ENCODE measurements at regions not wholly inside any gene's neighbourhood (a gene's known extent, or its start where the extent isn't known, plus 50 kb on each side); places are given as distances from the start of the nearest gene placed in this dataset.

- Mint-ChIP-seq H3K4me1 (no peaks in the 10 kb centered on the region), H3K9me3 (peaks cover 0 to 6% (median 0%) of the 10 kb centered on the region in 3 donors), H3K36me3 (no peaks in the 10 kb centered on the region), H3K27ac (no peak overlapping the region), H3K4me3 (no peak overlapping the region), H3K27me3 (peaks cover 5 to 18% of the 10 kb centered on the region in 2 donors)
- Histone ChIP-seq H3K4me1 (ENCODE audit: control insufficient read depth in 1 of 2, extremely low read depth in 1 of 2, insufficient read depth in 2 of 2, low read length in 2 of 2) (no peaks in the 10 kb centered on the region), H3K27ac (ENCODE audit: low read length) (no peak overlapping the region), H3K27me3 (replicated peaks in 1 of 2; ENCODE audit: control insufficient read depth in 2 of 2, extremely low read depth in 1 of 2, insufficient read depth in 2 of 2, low read length in 1 of 2) (no peaks in the 10 kb centered on the region), H3K4me3 (ENCODE audit: control insufficient read depth in 1 of 2, extremely low read depth in 1 of 2, low read length in 1 of 2) (no peak overlapping the region), H3K36me3 (ENCODE audit: control insufficient read depth in 2 of 2, extremely low read depth in 1 of 2, insufficient read depth in 1 of 2, low read length in 1 of 2) (no peaks in the 10 kb centered on the region), H3K9me3 (no peaks in the 10 kb centered on the region)
- no CpG with 5 or more reads among the region's 1 CpG for WGBS (ENCODE audit: insufficient coverage)
- POLR2A ChIA-PET, result no interaction called here
- DNase-seq, result no peak
- ATAC-seq (replicated peaks in 1 of 4), result no peak
- CTCF ChIA-PET, result no interaction called here
Measured at GRCh38 chr9:1591310-1591709, 423.8 kb upstream of the SMARCA2 start.

GRCh38 chr9:1598270-1598669, 416.9 kb upstream of the SMARCA2 start:
- DNase-seq (no peak), ATAC-seq (replicated peaks in 1 of 4) (no peak)
- Histone ChIP-seq H3K9me3 (no peaks in the 10 kb centered on the region), H3K4me3 (ENCODE audit: control insufficient read depth in 1 of 2, extremely low read depth in 1 of 2, low read length in 1 of 2) (no peak overlapping the region), H3K4me1 (ENCODE audit: control insufficient read depth in 1 of 2, extremely low read depth in 1 of 2, insufficient read depth in 2 of 2, low read length in 2 of 2) (no peaks in the 10 kb centered on the region), H3K36me3 (ENCODE audit: control insufficient read depth in 2 of 2, extremely low read depth in 1 of 2, insufficient read depth in 1 of 2, low read length in 1 of 2) (no peaks in the 10 kb centered on the region), H3K27ac (ENCODE audit: low read length) (no peak overlapping the region), H3K27me3 (replicated peaks in 1 of 2; ENCODE audit: control insufficient read depth in 2 of 2, extremely low read depth in 1 of 2, insufficient read depth in 2 of 2, low read length in 1 of 2) (no peaks in the 10 kb centered on the region)
- H3K4me3 Mint-ChIP-seq, result no peak overlapping the region
- no peaks in the 10 kb centered on the region for H3K36me3 Mint-ChIP-seq
- CTCF ChIA-PET, result no interaction called here
- no peak overlapping the region for H3K27ac Mint-ChIP-seq
- 89% methylated on average over 2 of the region's 2 CpGs for WGBS (ENCODE audit: insufficient coverage)
- POLR2A ChIA-PET, result no interaction called here
- H3K27me3 Mint-ChIP-seq, result peaks cover 0 to 3% of the 10 kb centered on the region in 2 donors
- no peaks in the 10 kb centered on the region for H3K9me3 Mint-ChIP-seq
- H3K4me1 Mint-ChIP-seq, result no peaks in the 10 kb centered on the region

GRCh38 chr9:1599961-1600360, 415.2 kb upstream of the SMARCA2 start:
- Mint-ChIP-seq H3K9me3 (no peaks in the 10 kb centered on the region), H3K27ac (no peak overlapping the region)

GRCh38 chr9:1604942-1605560, 410.1 kb upstream of the SMARCA2 start:
- ChIA-PET CTCF (no interaction called here), POLR2A (no interaction called here)
- WGBS (ENCODE audit: insufficient coverage), result 69% methylated on average over 3 of the region's 5 CpGs
- Histone ChIP-seq H3K27ac (ENCODE audit: low read length) (no peak overlapping the region), H3K4me1 (ENCODE audit: control insufficient read depth in 1 of 2, extremely low read depth in 1 of 2, insufficient read depth in 2 of 2, low read length in 2 of 2) (no peaks in the 10 kb centered on the region), H3K36me3 (ENCODE audit: control insufficient read depth in 2 of 2, extremely low read depth in 1 of 2, insufficient read depth in 1 of 2, low read length in 1 of 2) (no peaks in the 10 kb centered on the region), H3K27me3 (replicated peaks in 1 of 2; ENCODE audit: control insufficient read depth in 2 of 2, extremely low read depth in 1 of 2, insufficient read depth in 2 of 2, low read length in 1 of 2) (no peaks in the 10 kb centered on the region), H3K4me3 (ENCODE audit: control insufficient read depth in 1 of 2, extremely low read depth in 1 of 2, low read length in 1 of 2) (no peak overlapping the region), H3K9me3 (no peaks in the 10 kb centered on the region)
- DNase-seq (no peak), ATAC-seq (replicated peaks in 1 of 4) (no peak)
- no peaks in the 10 kb centered on the region for H3K4me1 Mint-ChIP-seq
- no peak overlapping the region for H3K27ac Mint-ChIP-seq
- no peaks in the 10 kb centered on the region for H3K9me3 Mint-ChIP-seq
- H3K4me3 Mint-ChIP-seq, result no peak overlapping the region
- peaks cover 5 to 8% of the 10 kb centered on the region in 2 donors for H3K27me3 Mint-ChIP-seq
- H3K36me3 Mint-ChIP-seq, result no peaks in the 10 kb centered on the region

More at GRCh38 chr9:1599961-1600360, 415.2 kb upstream of the SMARCA2 start:
- Histone ChIP-seq H3K4me1 (ENCODE audit: control insufficient read depth in 1 of 2, extremely low read depth in 1 of 2, insufficient read depth in 2 of 2, low read length in 2 of 2) (no peaks in the 10 kb centered on the region), H3K9me3 (no peaks in the 10 kb centered on the region), H3K27ac (ENCODE audit: low read length) (no peak overlapping the region), H3K36me3 (ENCODE audit: control insufficient read depth in 2 of 2, extremely low read depth in 1 of 2, insufficient read depth in 1 of 2, low read length in 1 of 2) (no peaks in the 10 kb centered on the region), H3K27me3 (replicated peaks in 1 of 2; ENCODE audit: control insufficient read depth in 2 of 2, extremely low read depth in 1 of 2, insufficient read depth in 2 of 2, low read length in 1 of 2) (no peaks in the 10 kb centered on the region), H3K4me3 (ENCODE audit: control insufficient read depth in 1 of 2, extremely low read depth in 1 of 2, low read length in 1 of 2) (no peak overlapping the region)
- no CpG with 5 or more reads among the region's 2 CpGs for WGBS (ENCODE audit: insufficient coverage)
- no peaks in the 10 kb centered on the region for H3K4me1 Mint-ChIP-seq
- CTCF ChIA-PET, result no interaction called here
- no peak for DNase-seq
- POLR2A ChIA-PET, result no interaction called here
- no peak overlapping the region for H3K4me3 Mint-ChIP-seq
- no peaks in the 10 kb centered on the region for H3K36me3 Mint-ChIP-seq
- H3K27me3 Mint-ChIP-seq, result peaks cover 2 to 8% of the 10 kb centered on the region in 2 donors
- no peak for ATAC-seq (replicated peaks in 1 of 4)

GRCh38 chr9:1606253-1606652, 408.9 kb upstream of the SMARCA2 start:
- Histone ChIP-seq H3K9me3 (no peaks in the 10 kb centered on the region), H3K36me3 (ENCODE audit: control insufficient read depth in 2 of 2, extremely low read depth in 1 of 2, insufficient read depth in 1 of 2, low read length in 1 of 2) (no peaks in the 10 kb centered on the region), H3K4me1 (ENCODE audit: control insufficient read depth in 1 of 2, extremely low read depth in 1 of 2, insufficient read depth in 2 of 2, low read length in 2 of 2) (no peaks in the 10 kb centered on the region), H3K27ac (ENCODE audit: low read length) (no peak overlapping the region), H3K27me3 (replicated peaks in 1 of 2; ENCODE audit: control insufficient read depth in 2 of 2, extremely low read depth in 1 of 2, insufficient read depth in 2 of 2, low read length in 1 of 2) (no peaks in the 10 kb centered on the region), H3K4me3 (ENCODE audit: control insufficient read depth in 1 of 2, extremely low read depth in 1 of 2, low read length in 1 of 2) (no peak overlapping the region)
- ChIA-PET POLR2A (no interaction called here), CTCF (no interaction called here)
- Mint-ChIP-seq H3K9me3 (no peaks in the 10 kb centered on the region), H3K27ac (no peak overlapping the region), H3K27me3 (peaks cover 5 to 13% of the 10 kb centered on the region in 2 donors), H3K4me1 (no peaks in the 10 kb centered on the region), H3K36me3 (no peaks in the 10 kb centered on the region), H3K4me3 (no peak overlapping the region)
- no CpG with 5 or more reads among the region's 5 CpGs for WGBS (ENCODE audit: insufficient coverage)
- ATAC-seq (replicated peaks in 1 of 4), result no peak
- no peak for DNase-seq

- Histone ChIP-seq H3K27ac (ENCODE audit: low read length) (no peak overlapping the region), H3K4me1 (ENCODE audit: control insufficient read depth in 1 of 2, extremely low read depth in 1 of 2, insufficient read depth in 2 of 2, low read length in 2 of 2) (no peaks in the 10 kb centered on the region), H3K9me3 (no peaks in the 10 kb centered on the region), H3K4me3 (ENCODE audit: control insufficient read depth in 1 of 2, extremely low read depth in 1 of 2, low read length in 1 of 2) (no peak overlapping the region), H3K27me3 (replicated peaks in 1 of 2; ENCODE audit: control insufficient read depth in 2 of 2, extremely low read depth in 1 of 2, insufficient read depth in 2 of 2, low read length in 1 of 2) (no peaks in the 10 kb centered on the region), H3K36me3 (ENCODE audit: control insufficient read depth in 2 of 2, extremely low read depth in 1 of 2, insufficient read depth in 1 of 2, low read length in 1 of 2) (no peaks in the 10 kb centered on the region)
- POLR2A ChIA-PET, result no interaction called here
- Mint-ChIP-seq H3K4me1 (no peaks in the 10 kb centered on the region), H3K4me3 (no peak overlapping the region), H3K36me3 (no peaks in the 10 kb centered on the region), H3K27ac (no peak overlapping the region), H3K27me3 (peaks cover 2 to 14% of the 10 kb centered on the region in 2 donors), H3K9me3 (peaks cover 3 to 4% (median 4%) of the 10 kb centered on the region in 3 donors)
- CTCF ChIA-PET, result no interaction called here
- no peak for ATAC-seq (replicated peaks in 1 of 4)
- DNase-seq, result no peak
- 80% methylated on average over 1 of the region's 2 CpGs for WGBS (ENCODE audit: insufficient coverage)
Measured at GRCh38 chr9:1612886-1613285, 402.3 kb upstream of the SMARCA2 start.

GRCh38 chr9:1617419-1617818, 397.7 kb upstream of the SMARCA2 start:
- no peak for DNase-seq
- Mint-ChIP-seq H3K9me3 (peaks cover 3 to 4% (median 4%) of the 10 kb centered on the region in 3 donors), H3K27ac (no peak overlapping the region), H3K27me3 (peaks cover 6 to 16% of the 10 kb centered on the region in 2 donors), H3K4me1 (no peaks in the 10 kb centered on the region), H3K36me3 (no peaks in the 10 kb centered on the region), H3K4me3 (no peak overlapping the region)
- H3K9me3 ChIP-seq, result no peaks in the 10 kb centered on the region
- no peak overlapping the region for H3K27ac ChIP-seq (ENCODE audit: low read length)
- no peaks in the 10 kb centered on the region for H3K27me3 ChIP-seq (replicated peaks in 1 of 2; ENCODE audit: control insufficient read depth in 2 of 2, extremely low read depth in 1 of 2, insufficient read depth in 2 of 2, low read length in 1 of 2)
- ChIA-PET CTCF (no interaction called here), POLR2A (no interaction called here)
- no peak for ATAC-seq (replicated peaks in 1 of 4)
- H3K4me1 ChIP-seq (ENCODE audit: control insufficient read depth in 1 of 2, extremely low read depth in 1 of 2, insufficient read depth in 2 of 2, low read length in 2 of 2), result no peaks in the 10 kb centered on the region
- 100% methylated on average over 1 of the region's 3 CpGs for WGBS (ENCODE audit: insufficient coverage)
- no peak overlapping the region for H3K4me3 ChIP-seq (ENCODE audit: control insufficient read depth in 1 of 2, extremely low read depth in 1 of 2, low read length in 1 of 2)
- H3K36me3 ChIP-seq (ENCODE audit: control insufficient read depth in 2 of 2, extremely low read depth in 1 of 2, insufficient read depth in 1 of 2, low read length in 1 of 2), result no peaks in the 10 kb centered on the region

Data from T-cell (primary cell).